OCI-LY3 (cell line): ENCODE measurements at regions not wholly inside any gene's neighbourhood (a gene's known extent, or its start where the extent isn't known, plus 50 kb on each side); places are given as distances from the start of the nearest gene placed in this dataset.

Experiments used
- H2AFZ ChIP-seq: fragments of 200-600, 300-600 bp; shearing (Covaris generic); 2 replicates; pipeline ENCODE4 v1.6.0; 2014; ENCODE audit warnings: antibody characterized with exemption, low read depth, low read length
- H3K27ac ChIP-seq: fragments of 200-600, 300-600 bp; sonication (generic); 2 replicates; pipeline ENCODE4 v1.5.1; 2014; ENCODE audit warnings: mild to moderate bottlenecking, low read length, moderate library complexity, mixed read lengths
- H3K27me3 ChIP-seq: fragments of 200-600, 300-600 bp; sonication (generic); 2 replicates; pipeline ENCODE4 v1.6.1; 2014; ENCODE audit warnings: low read depth, low read length, mixed read lengths
- H3K36me3 ChIP-seq: fragments of 200-600, 300-600 bp; sonication (generic); replicated peaks from 2 replicates; pipeline ENCODE3; 2014; ENCODE audit warnings: low read depth, low read length, mixed read lengths
- H3K4me1 ChIP-seq: fragments of 300-600, 200-600 bp; sonication (generic); 2 replicates; pipeline ENCODE4 v1.6.1; 2014; ENCODE audit warnings: low read length, mixed read lengths
- H3K4me2 ChIP-seq: fragments of 200-600, 300-600 bp; sonication (generic); 2 replicates; pipeline ENCODE4 v1.6.1; 2014; ENCODE audit warnings: low read length, mixed read lengths
- H3K4me3 ChIP-seq: fragments of 300-600, 200-600 bp; sonication (generic); 2 replicates; pipeline ENCODE4 v1.5.1; 2014; ENCODE audit warnings: antibody characterized with exemption, mild to moderate bottlenecking, low read length, moderate library complexity
- H3K79me2 ChIP-seq: fragments of 300-600, 200-600 bp; shearing (Covaris generic); 2 replicates; pipeline ENCODE4 v1.6.1; 2014; ENCODE audit warnings: mild to moderate bottlenecking, low read length, mixed read lengths
- H3K9ac ChIP-seq: fragments of 300-600, 200-600 bp; shearing (Covaris generic); 2 replicates; pipeline ENCODE4 v1.6.0; 2014; ENCODE audit warnings: mild to moderate bottlenecking, low read length, moderate library complexity
- H3K9me3 ChIP-seq: fragments of 200-600, 300-600 bp; shearing (Covaris generic); 2 replicates; pipeline ENCODE4 v1.6.1; 2014; ENCODE audit warnings: low read length, mixed read lengths; ENCODE audit not compliant: insufficient read depth
- H4K20me1 ChIP-seq: fragments of 200-600, 300-600 bp; sonication (generic); 2 replicates; pipeline ENCODE4 v1.6.1; 2016; ENCODE audit warnings: low read length, mixed read lengths; ENCODE audit not compliant: insufficient read depth
- CTCF ChIP-seq: fragments of 200-600, 300-600 bp; sonication (generic); IDR thresholded peaks from 2 replicates; pipeline ENCODE4 v1.5.1; 2014; ENCODE audit warnings: antibody characterized with exemption, low read length, low read depth
- EZH2phosphoT487 ChIP-seq: fragments of 200-600 bp; shearing (Covaris generic); IDR thresholded peaks from 2 replicates; pipeline ENCODE4 v1.6.1; 2018; ENCODE audit warnings: antibody characterized with exemption, mixed run types, low read depth

- TF ChIP-seq CTCF (no peak), EZH2phosphoT487 (no peak)
- H3K36me3 ChIP-seq = no peaks in the 10 kb centered on the region
- H3K4me3 ChIP-seq = no peak overlapping the region
- no peaks in the 10 kb centered on the region for H4K20me1 ChIP-seq
- H3K79me2 ChIP-seq = no peaks in the 10 kb centered on the region
- no peak overlapping the region for H3K4me2 ChIP-seq
- no peak overlapping the region for H2AFZ ChIP-seq
- no peaks in the 10 kb centered on the region for H3K9me3 ChIP-seq
- H3K9ac ChIP-seq = no peak overlapping the region
- peaks cover 39% of the 10 kb centered on the region for H3K27me3 ChIP-seq
- no peaks in the 10 kb centered on the region for H3K4me1 ChIP-seq
- no peak overlapping the region for H3K27ac ChIP-seq
Measured at GRCh38 chr22:48247829-48248228, 1485.4 kb downstream of the TBC1D22A start.

- no peak overlapping the region for H3K9ac ChIP-seq
- no peaks in the 10 kb centered on the region for H4K20me1 ChIP-seq
- no peak overlapping the region for H3K4me2 ChIP-seq
- TF ChIP-seq EZH2phosphoT487 = no peak
- no peak for TF ChIP-seq CTCF
- H3K79me2 ChIP-seq = no peaks in the 10 kb centered on the region
- H3K9me3 ChIP-seq = no peaks in the 10 kb centered on the region
- H3K4me3 ChIP-seq = no peak overlapping the region
- H2AFZ ChIP-seq = no peak overlapping the region
- no peaks in the 10 kb centered on the region for H3K4me1 ChIP-seq
- H3K36me3 ChIP-seq = no peaks in the 10 kb centered on the region
- no peak overlapping the region for H3K27ac ChIP-seq
- peaks cover 32% of the 10 kb centered on the region for H3K27me3 ChIP-seq
Measured at GRCh38 chr22:48245196-48245485, 1482.7 kb downstream of the TBC1D22A start.

- H3K4me3 ChIP-seq = no peak overlapping the region
- no peaks in the 10 kb centered on the region for H3K9me3 ChIP-seq
- no peak overlapping the region for H2AFZ ChIP-seq
- no peak overlapping the region for H3K4me2 ChIP-seq
- peaks cover 28% of the 10 kb centered on the region for H3K27me3 ChIP-seq
- no peaks in the 10 kb centered on the region for H3K79me2 ChIP-seq
- H3K27ac ChIP-seq = no peak overlapping the region
- H3K36me3 ChIP-seq = no peaks in the 10 kb centered on the region
- H4K20me1 ChIP-seq = no peaks in the 10 kb centered on the region
- H3K4me1 ChIP-seq = no peaks in the 10 kb centered on the region
- no peak for TF ChIP-seq CTCF
- no peak for TF ChIP-seq EZH2phosphoT487
- no peak overlapping the region for H3K9ac ChIP-seq
Measured at GRCh38 chr22:48244388-48245195, 1482.1 kb downstream of the TBC1D22A start.

GRCh38 chr22:48242461-48242864 lies 1480.0 kb downstream of the TBC1D22A start:
- no peak for TF ChIP-seq EZH2phosphoT487
- no peak for TF ChIP-seq CTCF
- no peaks in the 10 kb centered on the region for H3K4me1 ChIP-seq
- H2AFZ ChIP-seq = no peak overlapping the region
- H3K4me3 ChIP-seq = no peak overlapping the region
- H4K20me1 ChIP-seq = no peaks in the 10 kb centered on the region
- no peak overlapping the region for H3K4me2 ChIP-seq
- H3K36me3 ChIP-seq = no peaks in the 10 kb centered on the region
- no peaks in the 10 kb centered on the region for H3K79me2 ChIP-seq
- H3K9me3 ChIP-seq = no peaks in the 10 kb centered on the region
- no peak overlapping the region for H3K9ac ChIP-seq
- no peak overlapping the region for H3K27ac ChIP-seq
- peaks cover 22% of the 10 kb centered on the region for H3K27me3 ChIP-seq
